ENCODE measurements at regions not wholly inside any gene's neighbourhood (a gene's known extent, or its start where the extent isn't known, plus 50 kb on each side); places are given as distances from the start of the nearest gene placed in this dataset.
"Not testable (repeated sequence)": the region's sequence is repeated elsewhere in the genome, so short reads cannot be mapped to it uniquely, and the experiment has no call there.

DNA sequence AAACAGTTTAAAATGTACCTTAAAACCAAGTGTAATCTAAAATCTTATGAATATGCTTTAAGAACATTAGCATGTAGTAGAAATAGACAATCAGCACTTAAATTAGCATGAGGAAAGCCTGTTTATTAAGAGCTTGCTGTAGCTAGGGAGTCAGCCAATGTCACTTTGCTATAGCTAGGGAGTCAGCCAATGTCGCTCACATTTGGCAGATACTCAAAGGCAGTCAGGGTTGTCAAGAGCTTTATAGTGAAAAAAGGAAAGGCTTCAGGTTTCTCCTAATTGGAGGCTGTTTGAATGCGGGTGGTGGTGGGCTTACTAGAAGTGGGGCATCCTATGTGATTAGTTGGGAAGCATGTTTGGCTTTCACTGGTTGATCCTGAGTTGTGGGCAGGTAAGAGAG is 226.2 kb upstream of the DGKB start (continued):
- TF ChIP-seq, protein P1, sequence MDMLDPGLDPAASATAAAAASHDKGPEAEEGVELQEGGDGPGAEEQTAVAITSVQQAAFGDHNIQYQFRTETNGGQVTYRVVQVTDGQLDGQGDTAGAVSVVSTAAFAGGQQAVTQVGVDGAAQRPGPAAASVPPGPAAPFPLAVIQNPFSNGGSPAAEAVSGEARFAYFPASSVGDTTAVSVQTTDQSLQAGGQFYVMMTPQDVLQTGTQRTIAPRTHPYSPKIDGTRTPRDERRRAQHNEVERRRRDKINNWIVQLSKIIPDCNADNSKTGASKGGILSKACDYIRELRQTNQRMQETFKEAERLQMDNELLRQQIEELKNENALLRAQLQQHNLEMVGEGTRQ (IDR thresholded peaks at IDR 0.05; ENCODE audit: low read depth, low read length), result no peak
- TF ChIP-seq FOS (IDR thresholded peaks at IDR 0.05; ENCODE audit: low read depth, low read length), result no peak

DNA sequence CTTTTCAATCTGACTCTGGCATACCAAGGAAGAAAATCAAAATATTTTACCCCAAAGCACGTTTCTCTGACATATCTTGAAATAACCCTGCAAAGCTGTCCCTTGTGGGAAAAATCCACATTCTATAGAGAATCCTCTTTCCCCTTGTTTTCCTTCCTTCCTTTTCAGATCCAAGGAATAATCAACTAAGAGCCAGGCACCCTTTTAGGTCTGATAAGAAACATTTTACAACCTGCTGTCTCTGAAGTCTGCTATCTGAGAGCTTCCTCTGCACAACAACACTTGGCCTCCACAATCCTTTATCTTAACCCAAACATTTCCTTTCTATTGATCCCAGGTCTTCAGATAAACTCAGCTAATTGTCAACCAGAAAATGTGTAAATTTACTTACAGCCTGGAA is 224.1 kb upstream of the DGKB start:
- H2AK5ac ChIP-seq (ENCODE audit: low read depth, low read length); H3K56ac ChIP-seq (ENCODE audit: extremely low read depth, insufficient read depth, low read length); H3K27me3 ChIP-seq (ENCODE audit: control insufficient read depth, insufficient read depth, low read length); H4K5ac ChIP-seq (ENCODE audit: low read depth, low read length); H3K4ac ChIP-seq (ENCODE audit: low read depth, low read length); H2AFZ ChIP-seq (replicated peaks; ENCODE audit: low read length, poor library complexity); H2AK9ac ChIP-seq (replicated peaks; ENCODE audit: low read depth, low read length, poor library complexity); H3K18ac ChIP-seq (ENCODE audit: low read depth, low read length); H3K4me2 ChIP-seq (ENCODE audit: low read depth, low read length); BruUV-seq (replicated peaks); in situ Hi-C loops (cut with MboI; ENCODE audit: low sequenced_read_pairs); H3K14ac ChIP-seq (replicated peaks; ENCODE audit: low read depth, low read length); H3K9me1 ChIP-seq (ENCODE audit: insufficient read depth, low read length); H2BK20ac ChIP-seq (ENCODE audit: low read depth, low read length); H4K20me1 ChIP-seq (ENCODE audit: insufficient read depth, low read length); ATAC-seq (ENCODE audit: low read depth); dilution Hi-C loops (cut with HindIII; ENCODE audit: low sequenced_read_pairs, unreplicated experiment); H2BK15ac ChIP-seq (ENCODE audit: low read depth, low read length); H3K23ac ChIP-seq (ENCODE audit: low read depth, low read length); H4K91ac ChIP-seq (ENCODE audit: insufficient read depth, low read depth, low read length); H3K79me1 ChIP-seq (ENCODE audit: low read depth in 1 of 2, low read length in 2 of 2); H2BK5ac ChIP-seq (ENCODE audit: low read depth, low read length, poor library complexity, severe bottlenecking); H3K36me3 ChIP-seq (ENCODE audit: control insufficient read depth, insufficient read depth, low read length); CTCF ChIA-PET; POLR2A ChIA-PET (ENCODE audit: unreplicated experiment); H3K27ac ChIP-seq (ENCODE audit: insufficient read depth, low read length); H2BK120ac ChIP-seq (ENCODE audit: low read depth, low read length); H3K9ac ChIP-seq (ENCODE audit: low read depth, low read length); H3K4me1 ChIP-seq (ENCODE audit: control insufficient read depth, insufficient read depth, low read length); H4K8ac ChIP-seq (ENCODE audit: low read depth in 2 of 2, low read length in 2 of 2); H3K4me3 ChIP-seq (ENCODE audit: insufficient read depth, low read depth, low read length); intact Hi-C loops (cut with micrococcal nuclease); DNase-seq; H3K9me3 ChIP-seq (ENCODE audit: control insufficient read depth, insufficient read depth, low read length): not testable (repeated sequence)
- no CpG with 5 or more reads among the region's 1 CpG for WGBS, 2 experiments (ENCODE audit: extremely low coverage in 2 of 2, insufficient read length in 1 of 2)

Measured in IMR-90 (cell line).